H9 (cell line): ENCODE measurements at regions not wholly inside any gene's neighbourhood (a gene's known extent, or its start where the extent isn't known, plus 50 kb on each side); places are given as distances from the start of the nearest gene placed in this dataset.

Experiments
- DNase-seq: peaks from one replicate; pipeline ENCODE4 v3.0.0-alpha.2; 2017
- H2AFZ ChIP-seq: one replicate; pipeline ENCODE4 v1.6.1; 2013; ENCODE audit warnings: mild to moderate bottlenecking, low read length, control low read depth, moderate library complexity
- H2AK5ac ChIP-seq: 2 replicates; pipeline ENCODE4 v1.6.1; 2013; ENCODE audit warnings: low read length, control low read depth, mixed read lengths; ENCODE audit not compliant: insufficient read length
- H2BK120ac ChIP-seq: one replicate; pipeline ENCODE4 v1.6.1; 2013; ENCODE audit warnings: low read depth, mild to moderate bottlenecking, low read length, control low read depth, inconsistent platforms; ENCODE audit not compliant: poor library complexity, severe bottlenecking
- H2BK12ac ChIP-seq: 2 replicates; pipeline ENCODE4 v1.6.1; 2013; ENCODE audit warnings: low read length, control low read depth, mixed read lengths, low read depth; ENCODE audit not compliant: insufficient read length
- H2BK15ac ChIP-seq: 2 replicates; pipeline ENCODE4 v1.6.1; 2013; ENCODE audit warnings: low read depth, low read length, control low read depth
- H2BK20ac ChIP-seq: one replicate; pipeline ENCODE4 v1.6.1; 2013; ENCODE audit warnings: low read depth, mild to moderate bottlenecking, low read length, control low read depth, inconsistent platforms; ENCODE audit not compliant: poor library complexity, severe bottlenecking
- H2BK5ac ChIP-seq: 2 replicates; pipeline ENCODE4 v1.6.1; 2013; ENCODE audit warnings: low read length, control low read depth, mixed read lengths; ENCODE audit not compliant: insufficient read length
- H3K14ac ChIP-seq: 2 replicates; pipeline ENCODE4 v1.6.1; 2013; ENCODE audit warnings: low read length, control low read depth; ENCODE audit not compliant: insufficient read depth
- H3K18ac ChIP-seq: 2 replicates; pipeline ENCODE4 v1.6.1; 2013; ENCODE audit warnings: low read depth, mild to moderate bottlenecking, mixed read lengths, low read length, control low read depth; ENCODE audit not compliant: insufficient read length
- H3K23ac ChIP-seq: 2 replicates; pipeline ENCODE4 v1.6.1; 2013; ENCODE audit warnings: low read length, control low read depth, mixed read lengths, low read depth; ENCODE audit not compliant: insufficient read length
- H3K23me2 ChIP-seq: 2 replicates; pipeline ENCODE4 v1.6.1; 2013; ENCODE audit warnings: low read depth, mild to moderate bottlenecking, mixed read lengths, low read length, control low read depth; ENCODE audit not compliant: insufficient read length, poor library complexity, severe bottlenecking
- H3K27ac ChIP-seq: 2 replicates; pipeline ENCODE4 v1.5.1; 2013; ENCODE audit warnings: low read length, control low read depth, mixed read lengths, low read depth; ENCODE audit not compliant: insufficient read length
- H3K27me3 ChIP-seq: 2 replicates; pipeline ENCODE4 v1.6.1; 2013; ENCODE audit warnings: low read length, control low read depth, inconsistent platforms; ENCODE audit not compliant: insufficient read depth
- H3K4ac ChIP-seq: 2 replicates; pipeline ENCODE4 v1.6.1; 2013; ENCODE audit warnings: low read depth, mild to moderate bottlenecking, control low read depth, inconsistent platforms, low read length, moderate library complexity
- H3K4me1 ChIP-seq: 2 replicates; pipeline ENCODE4 v1.6.1; 2013; ENCODE audit warnings: low read length, control low read depth, inconsistent platforms; ENCODE audit not compliant: insufficient read depth
- H3K4me2 ChIP-seq: 2 replicates; pipeline ENCODE4 v1.6.1; 2013; ENCODE audit warnings: low read length, control low read depth, mixed read lengths; ENCODE audit not compliant: insufficient read length, insufficient read depth
- H3K56ac ChIP-seq: 2 replicates; pipeline ENCODE4 v1.6.1; 2013; ENCODE audit warnings: low read depth, mild to moderate bottlenecking, mixed read lengths, low read length, control low read depth; ENCODE audit not compliant: insufficient read length
- H3K79me1 ChIP-seq: 2 replicates; pipeline ENCODE4 v1.6.1; 2013; ENCODE audit warnings: low read depth, mild to moderate bottlenecking, moderate library complexity, low read length, control low read depth, inconsistent platforms; ENCODE audit not compliant: insufficient read depth, poor library complexity, severe bottlenecking
- H3K79me2 ChIP-seq: 2 replicates; pipeline ENCODE4 v1.6.1; 2013; ENCODE audit warnings: low read length, control low read depth, inconsistent platforms; ENCODE audit not compliant: insufficient read depth
- H3K9ac ChIP-seq: 2 replicates; pipeline ENCODE4 v1.6.1; 2013; ENCODE audit warnings: low read length, control low read depth, mixed read lengths; ENCODE audit not compliant: insufficient read length; ENCODE audit errors: extremely low read depth
- H3K9me3 ChIP-seq: one replicate; pipeline ENCODE4 v1.6.1; 2013; ENCODE audit warnings: low read depth, low read length, inconsistent platforms; ENCODE audit not compliant: control insufficient read depth
- H3T11ph ChIP-seq: one replicate; pipeline ENCODE4 v1.6.1; 2013; ENCODE audit warnings: mild to moderate bottlenecking, low read length, control low read depth, inconsistent platforms
- H4K20me1 ChIP-seq: one replicate; pipeline ENCODE4 v1.6.1; 2013; ENCODE audit not compliant: control insufficient read depth, insufficient read length, insufficient read depth
- H4K5ac ChIP-seq: 2 replicates; pipeline ENCODE4 v1.6.1; 2013; ENCODE audit warnings: low read depth, mild to moderate bottlenecking, mixed read lengths, low read length, control low read depth; ENCODE audit not compliant: insufficient read length
- H4K8ac ChIP-seq: replicated peaks from 2 replicates; pipeline ENCODE4 v1.6.1; 2013; ENCODE audit warnings: low read length, control low read depth, mixed read lengths, low read depth; ENCODE audit not compliant: insufficient read length
- H4K91ac ChIP-seq: 2 replicates; pipeline ENCODE4 v1.6.1; 2013; ENCODE audit warnings: low read depth, mild to moderate bottlenecking, moderate library complexity, mixed read lengths, low read length, control low read depth; ENCODE audit not compliant: insufficient read length
- H3K27ac Mint-ChIP-seq, 3 experiments: 2 replicates in 2 of 3; 3 replicates in 1 of 3; pipeline ENCODE4 v1.8.0; 2020 to 2021; ENCODE audit warnings: mixed read lengths in 3 of 3, mild to moderate bottlenecking in 1 of 3, moderate library complexity in 1 of 3
- H3K27me3 Mint-ChIP-seq: 2 replicates; pipeline ENCODE4 v1.8.0; 2021; ENCODE audit warnings: low read depth, mild to moderate bottlenecking, moderate library complexity, mixed read lengths
- H3K36me3 Mint-ChIP-seq, 3 experiments: 2 replicates in 2 of 3; 3 replicates in 1 of 3; pipeline ENCODE4 v1.8.0; 2020 to 2021; ENCODE audit warnings: low read depth in 3 of 3, mixed read lengths in 3 of 3; ENCODE audit not compliant: insufficient read depth in 1 of 3
- H3K4me1 Mint-ChIP-seq, 2 experiments: 2 replicates each; pipeline ENCODE4 v1.8.0; 2020; ENCODE audit warnings: mixed read lengths in 2 of 2
- H3K4me3 Mint-ChIP-seq, 2 experiments: 2 replicates in 1 of 2; 3 replicates in 1 of 2; pipeline ENCODE4 v1.8.0; 2020 to 2021; ENCODE audit warnings: mild to moderate bottlenecking in 2 of 2, mixed read lengths in 2 of 2, moderate library complexity in 1 of 2
- H3K9me3 Mint-ChIP-seq, 2 experiments: 2 replicates in 1 of 2; 3 replicates in 1 of 2; pipeline ENCODE4 v1.8.0; 2020; ENCODE audit warnings: mild to moderate bottlenecking in 2 of 2, mixed read lengths in 2 of 2, moderate library complexity in 1 of 2
- CTCF ChIP-seq: fragments of 200-600 bp; sonication (generic); conservative IDR thresholded peaks from 3 replicates; pipeline ENCODE4 v1.8.0; 2021; ENCODE audit warnings: antibody characterized with exemption, mild to moderate bottlenecking
- WGBS: extraction: QIAGEN DNeasy Blood & Tissue Kit; methylation state at CpG from one replicate; pipeline ENCODE4 v1.1.7; 2013; ENCODE audit warnings: missing lambda C conversion rate, low lambda C conversion rate, mixed read lengths; ENCODE audit not compliant: insufficient read length; ENCODE audit errors: extremely low coverage; 5-methylcytosine and 5-hydroxymethylcytosine counted together

- H3K4me1 Mint-ChIP-seq = peaks cover 28 to 40% of the 10 kb centered on the region in 2 experiments
- peaks cover 11 to 14% (median 12%) of the 10 kb centered on the region in 3 experiments for H3K36me3 Mint-ChIP-seq
- Histone ChIP-seq H3K27ac (no peak overlapping the region), H3K23me2 (no peaks in the 10 kb centered on the region), H4K20me1 (no peaks in the 10 kb centered on the region), H4K91ac (no peak overlapping the region), H2BK5ac (no peak overlapping the region), H3K4me1 (peaks cover 4% of the 10 kb centered on the region; the same call in 1 of the 2 replicates), H2BK20ac (no peak overlapping the region), H3K4me2 (no peak overlapping the region), H3K14ac (no peak overlapping the region), H3K56ac (no peak overlapping the region), H2AK5ac (no peak overlapping the region), H2BK15ac (no peak overlapping the region), H3K4ac (no peak overlapping the region), H3K9me3 (no peaks in the 10 kb centered on the region), H4K8ac (no peak overlapping the region), H3K18ac (no peak overlapping the region), H2BK120ac (no peak overlapping the region), H3T11ph (no peak overlapping the region), H2BK12ac (no peak overlapping the region), H3K27me3 (no peaks in the 10 kb centered on the region), H3K23ac (no peak overlapping the region), H3K79me1 (no peaks in the 10 kb centered on the region), H3K79me2 (no peaks in the 10 kb centered on the region), H2AFZ (no peak overlapping the region), H3K9ac (no peak overlapping the region), H4K5ac (no peak overlapping the region)
- H3K9me3 Mint-ChIP-seq = peaks cover 13 to 15% of the 10 kb centered on the region in 2 experiments
- no peak for TF ChIP-seq CTCF
- peak; percentile 47 for DNase-seq
- H3K4me3 Mint-ChIP-seq = peak overlapping the region; percentile 22 to 31; a peak in 2 of 5 replicates
- no CpG with 5 or more reads among the region's 3 CpGs for WGBS
- peaks cover 2% of the 10 kb centered on the region; the same call in 1 of the 2 replicates for H3K27me3 Mint-ChIP-seq
- H3K27ac Mint-ChIP-seq = peak overlapping the region; percentile 59 to 95 (median 90)
Measured at GRCh38 chr2:74735564-74735963, 81.5 kb downstream of the SEMA4F start.
